ENCODE measurements at regions not wholly inside any gene's neighbourhood (a gene's known extent, or its start where the extent isn't known, plus 50 kb on each side); places are given as distances from the start of the nearest gene placed in this dataset.

DNA sequence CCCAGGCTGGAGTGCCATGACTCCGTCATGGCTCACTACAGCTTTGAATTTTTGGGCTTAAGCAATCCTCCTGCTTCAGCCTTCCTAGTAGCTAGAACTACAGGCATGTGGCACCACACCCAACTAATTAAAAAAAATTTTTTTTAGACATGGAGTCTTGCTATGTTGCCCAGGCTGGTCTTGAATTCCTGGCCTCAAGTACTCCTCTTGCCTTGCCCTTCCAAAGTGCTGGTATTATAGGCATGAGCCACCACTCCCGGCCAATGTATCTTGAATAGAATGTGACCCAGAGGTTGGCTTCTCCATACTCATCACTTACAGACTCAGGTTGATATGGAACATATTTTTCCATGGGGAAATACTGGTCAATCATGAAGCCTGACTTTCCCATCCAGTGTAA lies 51.2 kb upstream of the JAK2 start:
- Histone ChIP-seq H2AFZ (ENCODE audit: low read length) (no peak overlapping the region), H4K20me1 (ENCODE audit: insufficient read depth, low read length) (no peaks in the 10 kb centered on the region), H3K27me3 (ENCODE audit: control insufficient read depth in 1 of 2, insufficient read depth in 2 of 2, low read length in 2 of 2) (no peaks in the 10 kb centered on the region), H3K4me1 (ENCODE audit: insufficient read depth, low read length) (peaks cover 43% of the 10 kb centered on the region), H3K79me2 (ENCODE audit: insufficient read depth, low read length) (no peaks in the 10 kb centered on the region), H3K9ac (ENCODE audit: insufficient read depth, low read depth, low read length) (no peak overlapping the region), H3K27ac (ENCODE audit: extremely low read length, insufficient read depth, low read length) (no peak overlapping the region), H3K9me3 (ENCODE audit: low read length) (no peaks in the 10 kb centered on the region), H3K36me3 (replicated peaks in 1 of 2; ENCODE audit: control insufficient read depth in 1 of 2, insufficient read depth in 2 of 2, low read length in 2 of 2) (no peaks in the 10 kb centered on the region), H3K4me3 (replicated peaks in 1 of 3; ENCODE audit: insufficient read depth in 1 of 3, low read depth in 2 of 3, low read length in 3 of 3) (no peak overlapping the region), H3K4me2 (ENCODE audit: low read depth, low read length) (no peak overlapping the region)
- no peak for TF ChIP-seq RFXAP (CRISPR knock-in tag; IDR thresholded peaks at IDR 0.05; ENCODE audit: borderline replicate concordance)
- TF ChIP-seq NCOA5 (CRISPR knock-in tag; IDR thresholded peaks at IDR 0.05), result no peak
- TF ChIP-seq RAD51 (IDR thresholded peaks at IDR 0.05; ENCODE audit: borderline replicate concordance), result no peak
- no peak for TF ChIP-seq PRPF4 (IDR thresholded peaks at IDR 0.05; ENCODE audit: low read depth, low read length, poor library complexity, severe bottlenecking)
- no peak for TF ChIP-seq DMAP1 (CRISPR knock-in tag; IDR thresholded peaks at IDR 0.05)
- no peak for TF ChIP-seq ZNF598 (CRISPR knock-in tag; IDR thresholded peaks at IDR 0.05; ENCODE audit: borderline replicate concordance)
- ATAC-seq (no peak), FAIRE-seq (no peak), DNase-seq (ENCODE audit: low spot score) (no peak)
- BruUV-seq (replicated peaks), result no TSS peak
- in situ Hi-C loops (cut with HindIII; ENCODE audit: extremely low pct_ligation_motif_present, low pct_unique_long_range_greater_than_20kb) (no loop called here), intact Hi-C loops (cut with micrococcal nuclease; ENCODE audit: unreplicated experiment) (no loop called here)
- POLR2A ChIA-PET, result no interaction called here
- WGBS (ENCODE audit: low lambda C conversion rate), result 83% methylated on average over 2 of the region's 2 CpGs
- CTCF ChIA-PET (ENCODE audit: low intra/inter-chr PET ratio, low total read pairs), result no interaction called here

DNA sequence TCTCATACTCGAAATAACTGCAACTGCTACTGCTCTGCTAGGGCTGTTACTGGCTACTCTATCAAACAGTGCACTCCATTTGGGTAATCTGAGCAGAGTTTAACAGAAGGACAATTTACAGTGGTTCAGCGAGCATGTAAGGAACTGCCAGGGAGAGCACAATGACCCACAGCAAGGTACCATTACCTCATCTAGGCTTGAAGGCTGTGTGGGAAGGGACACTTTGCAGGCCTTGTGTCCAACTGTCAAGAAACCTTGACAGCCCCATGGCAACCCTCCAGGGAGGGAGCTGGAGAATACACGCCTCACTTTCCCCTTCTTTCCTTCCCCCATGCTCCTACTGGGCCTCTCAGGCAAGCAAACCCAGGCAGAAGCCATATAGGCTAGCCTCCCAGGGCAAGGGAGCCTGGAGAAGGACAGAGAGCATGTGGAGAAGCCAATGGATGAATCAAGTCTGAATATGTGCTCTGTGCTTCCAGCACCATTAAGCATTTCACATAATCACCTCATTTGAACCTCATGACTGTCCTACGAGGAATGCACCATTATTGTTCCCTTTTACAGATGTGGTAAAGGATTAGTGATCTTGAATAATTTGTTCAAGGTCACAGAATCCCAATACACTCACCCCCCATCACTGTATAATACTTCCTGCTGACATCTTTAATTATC lies 49.9 kb upstream of the JAK2 start:
- Histone ChIP-seq H3K4me2 (ENCODE audit: low read depth, low read length) (no peak overlapping the region), H3K79me2 (ENCODE audit: insufficient read depth, low read length) (no peaks in the 10 kb centered on the region), H4K20me1 (ENCODE audit: insufficient read depth, low read length) (no peaks in the 10 kb centered on the region), H3K4me3 (replicated peaks in 1 of 3; ENCODE audit: insufficient read depth in 1 of 3, low read depth in 2 of 3, low read length in 3 of 3) (no peak overlapping the region), H2AFZ (ENCODE audit: low read length) (no peak overlapping the region), H3K27me3 (ENCODE audit: control insufficient read depth in 1 of 2, insufficient read depth in 2 of 2, low read length in 2 of 2) (no peaks in the 10 kb centered on the region), H3K4me1 (ENCODE audit: insufficient read depth, low read length) (peaks cover 38% of the 10 kb centered on the region), H3K9ac (ENCODE audit: insufficient read depth, low read depth, low read length) (no peak overlapping the region), H3K27ac (ENCODE audit: extremely low read length, insufficient read depth, low read length) (no peak overlapping the region), H3K9me3 (ENCODE audit: low read length) (no peaks in the 10 kb centered on the region), H3K36me3 (replicated peaks in 1 of 2; ENCODE audit: control insufficient read depth in 1 of 2, insufficient read depth in 2 of 2, low read length in 2 of 2) (no peaks in the 10 kb centered on the region)
- in situ Hi-C loops (cut with HindIII; ENCODE audit: extremely low pct_ligation_motif_present, low pct_unique_long_range_greater_than_20kb) (no loop called here), intact Hi-C loops (cut with micrococcal nuclease; ENCODE audit: unreplicated experiment) (no loop called here)
- FAIRE-seq, result no peak
- POLR2A ChIA-PET, result no interaction called here
- ATAC-seq, result no peak
- CTCF ChIA-PET (ENCODE audit: low intra/inter-chr PET ratio, low total read pairs), result no interaction called here
- no peak for DNase-seq (ENCODE audit: low spot score)
- no TSS peak for BruUV-seq (replicated peaks)
- WGBS (ENCODE audit: low lambda C conversion rate), result 73% methylated on average over 4 of the region's 4 CpGs
- TF ChIP-seq ZZZ3 (CRISPR knock-in tag; IDR thresholded peaks at IDR 0.05; ENCODE audit: borderline replicate concordance) (no peak), GABPB1 (CRISPR knock-in tag; IDR thresholded peaks at IDR 0.05) (no peak), ZNF564 (CRISPR knock-in tag; IDR thresholded peaks at IDR 0.05) (no peak), TOPORS (CRISPR knock-in tag; IDR thresholded peaks at IDR 0.05) (no peak), KMT2B (CRISPR knock-in tag; IDR thresholded peaks at IDR 0.05) (no peak), YY1 (IDR thresholded peaks at IDR 0.05; ENCODE audit: insufficient read depth, insufficient replicate concordance, low read depth, low read length) (no peak), ZNF343 (CRISPR knock-in tag; IDR thresholded peaks at IDR 0.05) (no peak), ZNF775 (CRISPR knock-in tag; IDR thresholded peaks at IDR 0.05; ENCODE audit: borderline replicate concordance) (no peak), ZNF563 (CRISPR knock-in tag; IDR thresholded peaks at IDR 0.05) (no peak), ZFP41 (CRISPR knock-in tag; IDR thresholded peaks at IDR 0.05; ENCODE audit: borderline replicate concordance) (no peak)
- TF ChIP-seq, protein P1, sequence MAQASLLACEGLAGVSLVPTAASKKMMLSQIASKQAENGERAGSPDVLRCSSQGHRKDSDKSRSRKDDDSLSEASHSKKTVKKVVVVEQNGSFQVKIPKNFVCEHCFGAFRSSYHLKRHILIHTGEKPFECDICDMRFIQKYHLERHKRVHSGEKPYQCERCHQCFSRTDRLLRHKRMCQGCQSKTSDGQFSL (CRISPR knock-in tag; IDR thresholded peaks at IDR 0.05), result no peak
- TF ChIP-seq, protein P2, sequence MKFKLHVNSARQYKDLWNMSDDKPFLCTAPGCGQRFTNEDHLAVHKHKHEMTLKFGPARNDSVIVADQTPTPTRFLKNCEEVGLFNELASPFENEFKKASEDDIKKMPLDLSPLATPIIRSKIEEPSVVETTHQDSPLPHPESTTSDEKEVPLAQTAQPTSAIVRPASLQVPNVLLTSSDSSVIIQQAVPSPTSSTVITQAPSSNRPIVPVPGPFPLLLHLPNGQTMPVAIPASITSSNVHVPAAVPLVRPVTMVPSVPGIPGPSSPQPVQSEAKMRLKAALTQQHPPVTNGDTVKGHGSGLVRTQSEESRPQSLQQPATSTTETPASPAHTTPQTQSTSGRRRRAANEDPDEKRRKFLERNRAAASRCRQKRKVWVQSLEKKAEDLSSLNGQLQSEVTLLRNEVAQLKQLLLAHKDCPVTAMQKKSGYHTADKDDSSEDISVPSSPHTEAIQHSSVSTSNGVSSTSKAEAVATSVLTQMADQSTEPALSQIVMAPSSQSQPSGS (CRISPR knock-in tag; IDR thresholded peaks at IDR 0.05), result no peak
